Epidermal melanocyte (primary cell): ENCODE measurements at regions not wholly inside any gene's neighbourhood (a gene's known extent, or its start where the extent isn't known, plus 50 kb on each side); places are given as distances from the start of the nearest gene placed in this dataset.

Experiments
- DNase-seq: peaks from one replicate; pipeline ENCODE4 v3.0.0; 2011; ENCODE audit warnings: low spot score; ENCODE audit not compliant: insufficient read length

- no peak for DNase-seq
Measured at GRCh38 chr18:2406544-2406943, 164.8 kb downstream of the METTL4 start.

- DNase-seq, result no peak
Measured at GRCh38 chr18:2407961-2408360, 163.3 kb downstream of the METTL4 start.

- no peak for DNase-seq
Measured at GRCh38 chr18:2409906-2410305, 161.4 kb downstream of the METTL4 start.

- DNase-seq, result no peak
Measured at GRCh38 chr18:2410688-2411087, 160.6 kb downstream of the METTL4 start.

- DNase-seq, result no peak
Measured at GRCh38 chr18:2411381-2411960, 159.8 kb downstream of the METTL4 start.

DNA sequence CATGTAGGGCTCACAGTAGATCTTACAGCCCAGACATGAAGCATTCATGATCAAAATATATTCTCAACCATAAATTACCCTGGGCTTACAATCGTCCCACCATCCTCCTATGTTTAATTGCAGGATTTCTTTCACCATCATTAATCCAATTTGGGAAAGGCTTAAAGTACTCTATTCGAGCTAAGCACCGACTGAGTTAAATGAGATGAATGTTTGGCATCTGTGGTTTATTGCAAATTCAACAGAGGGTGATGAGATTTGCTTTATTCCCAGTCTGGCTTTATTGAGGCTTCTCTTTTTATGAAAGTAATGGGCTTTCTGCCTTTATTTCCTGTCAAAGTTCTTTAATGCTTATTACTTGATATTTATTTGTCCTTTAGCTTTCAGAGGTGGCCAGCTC is 159.0 kb downstream of the METTL4 start:
- no peak for DNase-seq

- DNase-seq, result no peak
Measured at GRCh38 chr18:2412996-2413751, 158.1 kb downstream of the METTL4 start.

DNA sequence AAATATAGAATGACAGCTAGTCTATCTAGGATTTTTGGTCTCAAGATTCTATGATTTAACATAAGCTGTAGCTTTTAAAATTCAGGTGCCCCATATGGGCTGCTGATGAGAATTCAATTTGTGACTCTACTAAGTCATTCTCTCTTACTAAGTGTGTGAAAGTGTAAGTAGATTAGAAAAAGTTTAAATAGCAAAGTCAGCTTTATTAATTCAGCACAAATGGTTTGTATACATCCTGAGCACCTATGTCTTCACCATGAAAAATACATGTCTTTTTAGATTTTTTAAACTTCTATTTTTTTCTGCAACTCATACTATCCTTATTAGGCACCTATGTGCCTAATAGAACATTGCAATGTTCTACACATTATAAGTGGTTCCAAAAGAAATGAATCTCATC is 157.1 kb downstream of the METTL4 start:
- no peak for DNase-seq

GRCh38 chr18:2415656-2416055 is 155.6 kb downstream of the METTL4 start:
- DNase-seq, result no peak

DNA sequence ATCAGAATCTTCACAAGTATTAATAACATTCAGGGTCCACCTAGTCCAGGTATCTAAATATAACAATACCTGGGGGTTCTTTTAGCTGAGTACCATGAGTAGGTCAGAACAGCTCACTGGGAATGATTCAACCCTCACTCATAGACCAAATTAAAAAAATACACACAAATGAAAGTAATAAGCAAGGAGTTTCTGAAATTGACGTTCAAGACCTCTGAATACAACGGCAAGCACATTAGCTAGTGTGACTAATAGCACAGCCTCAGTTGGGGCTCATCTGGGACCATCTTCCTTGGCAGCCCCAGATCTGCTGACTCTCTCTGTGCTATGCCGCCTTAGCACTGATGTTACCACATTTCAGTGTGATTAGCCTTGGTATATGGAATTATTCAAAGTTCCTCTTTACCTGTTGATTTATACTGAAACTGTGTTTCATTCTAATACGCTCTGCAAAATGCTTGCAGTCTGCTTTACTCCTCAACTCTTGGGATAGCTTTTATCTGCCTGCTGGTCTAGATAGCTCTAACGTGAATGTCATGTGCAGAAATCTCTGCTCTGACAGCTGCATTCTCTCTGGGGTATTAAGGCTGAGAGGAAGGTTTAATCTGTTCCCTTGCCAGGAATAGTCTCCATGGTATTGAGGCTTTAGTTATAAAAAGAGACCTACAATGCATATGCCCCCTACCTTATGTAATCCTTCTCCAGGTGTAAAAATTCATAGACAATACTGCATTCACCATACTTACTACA is 153.3 kb downstream of the METTL4 start:
- DNase-seq, result no peak

DNA sequence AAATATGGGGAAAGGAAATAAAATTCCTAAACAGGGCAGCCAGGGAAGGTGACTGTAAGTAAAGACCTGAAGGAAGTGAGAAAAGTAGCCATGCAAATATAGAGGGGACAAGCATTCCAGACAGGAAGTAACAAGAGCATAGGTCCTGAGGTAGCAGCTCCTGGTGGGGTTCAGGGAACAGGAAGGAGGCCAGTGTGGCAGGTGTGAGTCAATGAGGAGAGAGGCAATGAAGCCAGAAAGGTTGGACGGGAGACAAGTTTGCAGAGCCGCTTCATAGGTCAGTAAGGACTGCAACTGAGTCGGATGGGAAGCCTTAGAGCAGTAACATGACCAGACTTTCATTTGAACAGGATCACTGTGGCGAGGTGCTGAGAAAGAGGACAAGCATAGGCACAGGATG is 150.9 kb downstream of the METTL4 start:
- no peak for DNase-seq

DNA sequence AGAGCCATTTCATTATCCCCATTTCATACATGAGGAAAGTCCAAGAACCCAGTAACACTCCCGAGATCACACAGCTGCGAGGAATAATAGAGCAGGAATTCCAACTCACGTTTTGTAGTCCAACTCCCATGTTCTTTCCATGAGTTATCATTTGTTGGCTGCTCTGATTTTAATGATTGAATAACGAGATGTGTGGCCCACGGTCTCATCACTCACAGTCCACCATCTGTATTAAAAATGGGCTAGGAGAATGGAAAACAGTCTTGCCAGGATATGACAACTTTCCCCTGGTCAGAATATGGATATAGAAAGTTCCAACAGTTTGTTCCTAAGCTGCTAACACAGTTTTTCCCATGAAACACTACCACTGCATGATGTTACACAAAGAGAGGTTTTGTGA is 147.5 kb downstream of the METTL4 start:
- no peak for DNase-seq

DNA sequence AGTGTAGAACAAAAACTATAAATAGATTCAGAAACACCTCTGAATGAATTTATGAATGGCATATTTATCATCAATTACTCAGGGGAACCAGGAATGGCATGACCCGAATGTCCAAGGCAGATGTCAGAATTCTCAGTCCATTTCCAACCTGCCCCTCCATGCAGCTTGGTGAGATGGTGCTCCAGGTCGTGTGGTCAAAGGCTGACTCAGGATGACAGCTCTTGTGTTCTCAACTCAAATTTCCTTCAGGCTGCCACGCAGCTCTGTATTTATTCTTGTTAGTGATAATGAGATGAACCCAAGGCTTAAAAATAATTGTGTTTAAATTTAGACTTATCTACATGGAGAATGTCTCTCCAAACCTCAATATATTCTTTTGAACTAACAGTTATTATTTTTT is 146.9 kb downstream of the METTL4 start:
- DNase-seq, result no peak

GRCh38 chr18:2425426-2426317 is 145.6 kb downstream of the METTL4 start:
- DNase-seq, result no peak

- DNase-seq, result no peak
Measured at GRCh38 chr18:2430191-2430590, 141.1 kb downstream of the METTL4 start.

DNA sequence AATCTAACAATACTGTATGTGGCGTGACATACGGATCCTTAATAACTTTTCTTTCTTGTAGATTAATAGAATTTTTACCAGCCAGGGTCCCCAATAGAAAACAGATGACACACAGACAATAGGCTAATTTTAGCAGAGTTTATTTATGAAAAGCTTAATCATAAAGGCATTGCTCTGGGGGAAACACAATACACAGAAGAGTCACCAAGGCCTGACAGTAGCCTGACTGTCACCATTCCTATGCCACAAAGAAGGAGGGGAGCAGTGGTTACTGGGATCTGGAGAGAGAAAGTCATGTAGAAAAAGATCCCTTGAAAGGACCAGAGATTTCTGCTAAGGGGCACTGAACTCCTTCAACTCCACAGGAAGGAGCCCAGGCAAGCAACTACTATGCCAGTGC is 139.5 kb downstream of the METTL4 start:
- DNase-seq, result no peak

- no peak for DNase-seq
Measured at GRCh38 chr18:2433366-2433765, 137.9 kb downstream of the METTL4 start.

DNA sequence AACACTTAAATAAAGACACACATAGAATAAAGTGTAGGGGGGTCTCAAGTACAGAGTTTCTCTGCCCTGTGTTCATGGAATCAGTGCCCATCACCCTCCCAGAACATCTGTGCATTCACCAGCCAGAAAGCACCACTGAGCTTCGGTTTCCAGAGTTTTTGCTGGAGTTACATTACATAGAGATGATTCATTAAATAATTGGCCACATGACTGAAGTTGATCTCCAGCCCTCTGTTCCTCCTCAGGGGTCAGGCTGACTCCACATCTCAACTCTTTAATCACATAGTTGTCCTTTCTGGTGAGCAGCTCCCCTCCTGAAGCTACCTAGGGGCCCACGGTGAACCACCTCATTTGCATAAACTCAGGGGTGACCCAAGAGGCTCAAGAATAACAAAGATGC is 129.8 kb downstream of the METTL4 start:
- no peak for DNase-seq

DNA sequence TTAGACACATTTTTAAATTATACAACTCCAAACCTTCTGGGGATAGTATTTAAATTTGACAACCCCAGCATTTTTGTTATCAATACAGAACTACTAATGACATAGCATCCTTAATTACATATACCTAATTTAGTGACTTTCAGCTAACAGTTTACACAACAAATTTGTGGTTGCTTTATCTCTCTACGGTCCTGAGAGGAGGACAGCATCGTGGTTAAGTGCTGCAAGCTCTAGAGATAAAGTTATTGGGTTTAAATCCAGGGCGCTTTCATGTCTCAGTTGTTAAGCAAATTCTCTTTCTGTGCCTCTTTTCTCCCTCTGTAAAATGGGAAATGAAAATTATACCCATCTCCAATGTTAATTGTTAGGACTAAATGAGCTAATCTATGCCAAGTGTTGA is 129.3 kb downstream of the METTL4 start:
- no peak for DNase-seq

GRCh38 chr18:2442726-2443275 is 128.5 kb downstream of the METTL4 start:
- no peak for DNase-seq

- no peak for DNase-seq
Measured at GRCh38 chr18:2444201-2444875, 127.0 kb downstream of the METTL4 start.
